ENCODE measurements at regions not wholly inside any gene's neighbourhood (a gene's known extent, or its start where the extent isn't known, plus 50 kb on each side); places are given as distances from the start of the nearest gene placed in this dataset.

GRCh38 chr7:92973974-92974373 is 137.6 kb upstream of the CDK6 start:
- no peak overlapping the region for H3K4me3 ChIP-seq (ENCODE audit: low read depth, low read length)
- TF ChIP-seq, protein P1, sequence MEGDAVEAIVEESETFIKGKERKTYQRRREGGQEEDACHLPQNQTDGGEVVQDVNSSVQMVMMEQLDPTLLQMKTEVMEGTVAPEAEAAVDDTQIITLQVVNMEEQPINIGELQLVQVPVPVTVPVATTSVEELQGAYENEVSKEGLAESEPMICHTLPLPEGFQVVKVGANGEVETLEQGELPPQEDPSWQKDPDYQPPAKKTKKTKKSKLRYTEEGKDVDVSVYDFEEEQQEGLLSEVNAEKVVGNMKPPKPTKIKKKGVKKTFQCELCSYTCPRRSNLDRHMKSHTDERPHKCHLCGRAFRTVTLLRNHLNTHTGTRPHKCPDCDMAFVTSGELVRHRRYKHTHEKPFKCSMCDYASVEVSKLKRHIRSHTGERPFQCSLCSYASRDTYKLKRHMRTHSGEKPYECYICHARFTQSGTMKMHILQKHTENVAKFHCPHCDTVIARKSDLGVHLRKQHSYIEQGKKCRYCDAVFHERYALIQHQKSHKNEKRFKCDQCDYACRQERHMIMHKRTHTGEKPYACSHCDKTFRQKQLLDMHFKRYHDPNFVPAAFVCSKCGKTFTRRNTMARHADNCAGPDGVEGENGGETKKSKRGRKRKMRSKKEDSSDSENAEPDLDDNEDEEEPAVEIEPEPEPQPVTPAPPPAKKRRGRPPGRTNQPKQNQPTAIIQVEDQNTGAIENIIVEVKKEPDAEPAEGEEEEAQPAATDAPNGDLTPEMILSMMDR (IDR thresholded peaks at IDR 0.05; ENCODE audit: low read depth, low read length) = no peak

GRCh38 chr7:92973293-92973731 is 136.9 kb upstream of the CDK6 start:
- TF ChIP-seq, protein P1 (IDR thresholded peaks at IDR 0.05; ENCODE audit: low read depth, low read length) = no peak
- H3K4me3 ChIP-seq (ENCODE audit: low read depth, low read length) = no peak overlapping the region

DNA sequence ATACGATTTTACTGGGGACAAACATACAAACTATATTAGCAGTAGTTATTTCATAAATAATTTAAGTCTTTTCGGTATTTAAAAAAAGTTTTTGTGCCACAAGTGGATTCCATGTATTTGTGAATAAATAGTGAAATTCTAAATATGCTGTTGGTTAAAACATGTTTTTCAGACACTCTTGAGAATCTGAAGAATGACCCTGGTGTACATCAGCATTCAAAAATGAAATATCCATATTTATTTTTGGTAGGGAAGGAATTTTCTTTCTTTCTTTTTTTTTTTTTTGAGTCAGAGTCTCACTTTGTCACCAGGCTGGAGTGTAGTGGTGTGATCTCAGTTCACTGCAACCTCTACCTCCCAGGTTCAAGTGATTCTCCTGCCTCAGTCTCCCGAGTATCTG is 136.1 kb upstream of the CDK6 start:
- no peak overlapping the region for H3K4me3 ChIP-seq (ENCODE audit: low read depth, low read length)
- TF ChIP-seq, protein P1 (IDR thresholded peaks at IDR 0.05; ENCODE audit: low read depth, low read length) = no peak

- no peak overlapping the region for H3K4me3 ChIP-seq (ENCODE audit: low read depth, low read length)
- TF ChIP-seq, protein P1 (IDR thresholded peaks at IDR 0.05; ENCODE audit: low read depth, low read length) = no peak
These were observed 132.7 kb upstream of the CDK6 start for GRCh38 chr7:92969061-92969460.

- no peak overlapping the region for H3K4me3 ChIP-seq (ENCODE audit: low read depth, low read length)
- TF ChIP-seq, protein P1 (IDR thresholded peaks at IDR 0.05; ENCODE audit: low read depth, low read length) = no peak
These were observed 132.1 kb upstream of the CDK6 start for GRCh38 chr7:92968502-92968901.

DNA sequence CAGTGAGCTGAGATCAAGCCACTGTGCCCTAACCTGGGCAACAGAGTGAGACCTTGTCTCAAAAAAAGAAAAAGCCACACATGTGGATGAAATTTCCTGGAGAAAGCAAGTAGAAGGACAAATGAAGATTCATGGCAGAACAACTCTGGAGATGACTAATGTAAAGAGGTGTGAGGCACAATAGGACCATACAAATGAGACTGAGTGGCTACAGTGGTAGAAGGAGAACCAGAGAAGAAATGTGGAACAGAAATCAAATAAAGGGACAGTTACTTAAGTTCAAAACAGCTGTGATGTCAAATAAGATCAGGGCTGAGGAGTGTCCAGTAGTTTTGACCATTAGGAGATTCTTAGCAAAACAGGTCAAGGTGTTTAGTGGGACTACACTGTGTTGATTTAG is 130.9 kb upstream of the CDK6 start:
- H3K4me3 ChIP-seq (ENCODE audit: low read depth, low read length) = no peak overlapping the region
- TF ChIP-seq, protein P1 (IDR thresholded peaks at IDR 0.05; ENCODE audit: low read depth, low read length) = no peak

- TF ChIP-seq, protein P1 (IDR thresholded peaks at IDR 0.05; ENCODE audit: low read depth, low read length) = no peak
- H3K4me3 ChIP-seq (ENCODE audit: low read depth, low read length) = no peak overlapping the region
These were observed 127.8 kb upstream of the CDK6 start for GRCh38 chr7:92964141-92964540.

Data from WI38 (cell line).